Ishikawa (cell line): ENCODE measurements at regions not wholly inside any gene's neighbourhood (a gene's known extent, or its start where the extent isn't known, plus 50 kb on each side); places are given as distances from the start of the nearest gene placed in this dataset.
A peak's percentile ranks its signal among the peaks of the same experiment; 100 is the strongest.

Experiments
- CEBPB ChIP-seq: IDR thresholded peaks from 2 replicates; pipeline ENCODE4 v1.6.1; 2012
- CREB1 ChIP-seq: IDR thresholded peaks from 2 replicates; pipeline ENCODE4 v1.6.1; 2012; ENCODE audit warnings: low read depth
- EGR1 ChIP-seq: IDR thresholded peaks from 2 replicates; pipeline ENCODE4 v1.6.1; 2012
- EP300 ChIP-seq: IDR thresholded peaks from 2 replicates; pipeline ENCODE4 v1.6.1; 2012; ENCODE audit warnings: borderline replicate concordance
- FOXM1 ChIP-seq: IDR thresholded peaks from 2 replicates; pipeline ENCODE4 v1.6.1; 2012; ENCODE audit warnings: low read depth, borderline replicate concordance
- NFIC ChIP-seq: IDR thresholded peaks from 2 replicates; pipeline ENCODE4 v1.6.1; 2012
- RAD21 ChIP-seq: IDR thresholded peaks from 2 replicates; pipeline ENCODE4 v1.6.1; 2012; ENCODE audit warnings: low read depth
- TAF1 ChIP-seq: IDR thresholded peaks from 2 replicates; pipeline ENCODE4 v1.6.1; 2012; ENCODE audit warnings: low read depth, mild to moderate bottlenecking
- TCF12 ChIP-seq: IDR thresholded peaks from 2 replicates; pipeline ENCODE4 v1.6.1; 2012; ENCODE audit warnings: low read depth
- TEAD4 ChIP-seq: IDR thresholded peaks from 2 replicates; pipeline ENCODE4 v1.6.1; 2012
- YY1 ChIP-seq: IDR thresholded peaks from 2 replicates; pipeline ENCODE4 v1.6.1; 2012; ENCODE audit warnings: low read depth
- ZBTB7A ChIP-seq: IDR thresholded peaks from 2 replicates; pipeline ENCODE4 v1.6.1; 2012; ENCODE audit warnings: low read depth
- TF ChIP-seq, protein P1 (sequence below): IDR thresholded peaks from 2 replicates; pipeline ENCODE4 v1.6.1; 2012
- TF ChIP-seq, protein P2 (sequence below): IDR thresholded peaks from 2 replicates; pipeline ENCODE4 v1.6.1; 2012
- TF ChIP-seq, protein P3 (sequence below): IDR thresholded peaks from 2 replicates; pipeline ENCODE4 v1.6.1; 2012; ENCODE audit warnings: low read depth, mild to moderate bottlenecking

DNA sequence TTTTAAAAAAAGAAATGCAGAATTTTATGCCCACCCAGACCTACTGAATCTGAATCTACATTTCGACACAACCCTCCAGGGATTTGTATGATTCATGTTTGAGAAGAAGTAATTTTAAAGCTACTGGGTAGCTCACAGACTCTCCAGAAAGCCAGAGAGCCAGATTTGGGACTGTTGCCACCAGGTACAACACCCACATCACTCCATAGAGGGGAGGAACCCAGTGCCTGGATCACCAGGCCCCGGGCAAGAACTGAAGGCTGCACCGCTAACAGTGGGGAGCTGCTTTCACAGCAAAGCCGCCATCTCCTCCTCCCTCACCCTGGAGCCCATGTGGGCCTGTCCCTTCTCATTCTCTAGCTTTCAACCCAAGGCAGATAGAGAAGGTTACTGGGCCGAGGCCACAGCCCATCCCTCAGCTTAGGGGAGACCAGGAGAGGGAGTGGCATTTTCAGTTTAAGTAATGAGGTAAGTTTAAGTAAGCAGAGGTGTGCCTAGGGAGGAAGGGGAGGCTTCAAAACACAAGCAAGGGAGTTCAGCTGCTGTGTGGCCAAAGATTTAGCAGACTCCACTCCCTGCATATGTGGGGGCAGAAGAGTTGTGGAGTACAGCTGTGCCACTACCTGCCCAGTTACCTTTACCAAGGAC is 109.8 kb downstream of the IL12A start:
- TF ChIP-seq CEBPB (no peak), RAD21 (no peak), ZBTB7A (no peak), EP300 (no peak), TEAD4 (no peak), YY1 (no peak), TAF1 (no peak), CREB1 (no peak), FOXM1 (no peak), EGR1 (no peak), TCF12 (no peak), NFIC (no peak)
- TF ChIP-seq, protein P1, sequence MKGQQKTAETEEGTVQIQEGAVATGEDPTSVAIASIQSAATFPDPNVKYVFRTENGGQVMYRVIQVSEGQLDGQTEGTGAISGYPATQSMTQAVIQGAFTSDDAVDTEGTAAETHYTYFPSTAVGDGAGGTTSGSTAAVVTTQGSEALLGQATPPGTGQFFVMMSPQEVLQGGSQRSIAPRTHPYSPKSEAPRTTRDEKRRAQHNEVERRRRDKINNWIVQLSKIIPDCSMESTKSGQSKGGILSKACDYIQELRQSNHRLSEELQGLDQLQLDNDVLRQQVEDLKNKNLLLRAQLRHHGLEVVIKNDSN, result no peak
- TF ChIP-seq, protein P2, sequence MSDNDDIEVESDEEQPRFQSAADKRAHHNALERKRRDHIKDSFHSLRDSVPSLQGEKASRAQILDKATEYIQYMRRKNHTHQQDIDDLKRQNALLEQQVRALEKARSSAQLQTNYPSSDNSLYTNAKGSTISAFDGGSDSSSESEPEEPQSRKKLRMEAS, result no peak
- TF ChIP-seq, protein P3, sequence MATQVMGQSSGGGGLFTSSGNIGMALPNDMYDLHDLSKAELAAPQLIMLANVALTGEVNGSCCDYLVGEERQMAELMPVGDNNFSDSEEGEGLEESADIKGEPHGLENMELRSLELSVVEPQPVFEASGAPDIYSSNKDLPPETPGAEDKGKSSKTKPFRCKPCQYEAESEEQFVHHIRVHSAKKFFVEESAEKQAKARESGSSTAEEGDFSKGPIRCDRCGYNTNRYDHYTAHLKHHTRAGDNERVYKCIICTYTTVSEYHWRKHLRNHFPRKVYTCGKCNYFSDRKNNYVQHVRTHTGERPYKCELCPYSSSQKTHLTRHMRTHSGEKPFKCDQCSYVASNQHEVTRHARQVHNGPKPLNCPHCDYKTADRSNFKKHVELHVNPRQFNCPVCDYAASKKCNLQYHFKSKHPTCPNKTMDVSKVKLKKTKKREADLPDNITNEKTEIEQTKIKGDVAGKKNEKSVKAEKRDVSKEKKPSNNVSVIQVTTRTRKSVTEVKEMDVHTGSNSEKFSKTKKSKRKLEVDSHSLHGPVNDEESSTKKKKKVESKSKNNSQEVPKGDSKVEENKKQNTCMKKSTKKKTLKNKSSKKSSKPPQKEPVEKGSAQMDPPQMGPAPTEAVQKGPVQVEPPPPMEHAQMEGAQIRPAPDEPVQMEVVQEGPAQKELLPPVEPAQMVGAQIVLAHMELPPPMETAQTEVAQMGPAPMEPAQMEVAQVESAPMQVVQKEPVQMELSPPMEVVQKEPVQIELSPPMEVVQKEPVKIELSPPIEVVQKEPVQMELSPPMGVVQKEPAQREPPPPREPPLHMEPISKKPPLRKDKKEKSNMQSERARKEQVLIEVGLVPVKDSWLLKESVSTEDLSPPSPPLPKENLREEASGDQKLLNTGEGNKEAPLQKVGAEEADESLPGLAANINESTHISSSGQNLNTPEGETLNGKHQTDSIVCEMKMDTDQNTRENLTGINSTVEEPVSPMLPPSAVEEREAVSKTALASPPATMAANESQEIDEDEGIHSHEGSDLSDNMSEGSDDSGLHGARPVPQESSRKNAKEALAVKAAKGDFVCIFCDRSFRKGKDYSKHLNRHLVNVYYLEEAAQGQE, result no peak

DNA sequence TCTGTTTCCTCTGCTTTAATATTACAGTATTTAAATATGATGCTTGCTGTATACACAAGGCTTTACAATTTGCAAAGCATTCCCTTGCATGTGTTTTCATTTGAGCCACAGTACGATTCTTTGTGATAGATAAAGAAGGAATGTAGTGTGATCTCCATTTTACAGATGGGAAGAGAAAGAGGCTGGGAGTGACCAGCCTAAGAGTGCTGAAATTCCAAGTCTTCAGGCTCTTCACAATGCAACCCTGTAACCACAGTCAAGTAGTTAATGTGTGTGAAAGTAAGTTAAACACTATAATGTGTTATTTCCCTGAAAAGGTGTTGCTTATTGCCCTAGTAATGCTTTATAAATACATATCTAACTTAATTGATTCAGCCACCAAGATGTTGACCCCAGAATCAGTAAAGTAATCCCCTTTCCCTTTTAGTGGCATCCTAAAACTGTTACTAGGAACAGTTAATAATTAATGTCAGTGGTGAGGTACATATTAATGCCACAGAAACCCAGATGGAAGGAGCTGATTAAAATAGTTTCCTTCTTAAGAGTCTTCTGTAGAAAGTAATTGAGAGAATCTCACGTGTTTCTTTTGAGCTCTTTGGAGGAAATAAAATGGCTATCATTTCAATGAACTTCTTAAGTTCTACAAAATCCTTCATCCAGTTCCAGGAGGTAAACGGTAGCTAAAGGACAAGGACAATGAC is 110.4 kb downstream of the IL12A start:
- TF ChIP-seq RAD21, result no peak
- no peak for TF ChIP-seq CEBPB
- TF ChIP-seq EP300, result no peak
- no peak for TF ChIP-seq CREB1
- TF ChIP-seq ZBTB7A, result no peak
- TF ChIP-seq, protein P1, result no peak
- TF ChIP-seq TAF1, result no peak
- no peak for TF ChIP-seq NFIC
- no peak for TF ChIP-seq TEAD4
- no peak for TF ChIP-seq EGR1
- TF ChIP-seq, protein P2, result no peak
- no peak for TF ChIP-seq YY1
- no peak for TF ChIP-seq TCF12

DNA sequence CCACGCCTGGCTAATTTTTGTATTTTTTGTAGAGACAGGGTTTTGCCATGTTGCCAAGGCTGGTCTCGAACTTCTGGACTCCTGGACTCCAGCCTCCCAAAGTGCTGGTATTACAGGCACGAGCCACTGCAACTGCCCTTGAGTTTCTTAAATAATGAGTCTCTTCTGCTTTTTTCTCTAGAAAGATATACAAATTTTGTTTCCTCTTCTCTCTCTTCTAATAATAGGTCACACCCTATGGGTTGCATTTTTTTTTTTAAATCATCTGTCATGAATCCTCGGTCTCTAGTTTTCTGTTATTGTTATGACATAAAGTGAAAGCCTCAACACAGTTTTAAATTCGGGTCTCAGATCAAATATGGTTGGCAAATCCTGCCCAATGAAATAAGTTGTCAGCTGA is 111.2 kb downstream of the IL12A start:
- TF ChIP-seq CREB1, result no peak
- no peak for TF ChIP-seq CEBPB
- TF ChIP-seq, protein P1, result no peak
- TF ChIP-seq EP300, result no peak
- TF ChIP-seq NFIC, result no peak
- TF ChIP-seq FOXM1, result no peak
- TF ChIP-seq, protein P2, result no peak
- no peak for TF ChIP-seq TAF1

DNA sequence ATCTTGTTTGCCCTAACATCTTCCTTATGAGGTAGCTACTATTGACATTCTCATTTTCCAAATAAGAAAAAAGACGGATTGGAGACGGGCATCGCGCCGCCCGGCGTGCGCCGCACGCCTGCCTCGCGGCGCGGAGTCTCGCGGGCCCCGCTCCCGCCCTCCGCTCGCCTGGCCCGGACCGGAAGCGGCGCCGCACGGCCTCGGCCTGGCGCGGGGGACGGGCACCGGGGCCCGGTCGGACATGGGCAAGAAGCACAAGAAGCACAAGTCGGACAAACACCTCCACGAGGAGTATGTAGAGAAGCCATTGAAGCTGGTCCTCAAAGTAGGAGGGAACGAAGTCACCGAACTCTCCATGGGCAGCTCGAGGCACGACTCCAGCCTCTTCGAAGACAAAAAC is 112.0 kb downstream of the IL12A start:
- TF ChIP-seq TAF1, result no peak
- TF ChIP-seq EGR1, result no peak
- TF ChIP-seq RAD21, result no peak

DNA sequence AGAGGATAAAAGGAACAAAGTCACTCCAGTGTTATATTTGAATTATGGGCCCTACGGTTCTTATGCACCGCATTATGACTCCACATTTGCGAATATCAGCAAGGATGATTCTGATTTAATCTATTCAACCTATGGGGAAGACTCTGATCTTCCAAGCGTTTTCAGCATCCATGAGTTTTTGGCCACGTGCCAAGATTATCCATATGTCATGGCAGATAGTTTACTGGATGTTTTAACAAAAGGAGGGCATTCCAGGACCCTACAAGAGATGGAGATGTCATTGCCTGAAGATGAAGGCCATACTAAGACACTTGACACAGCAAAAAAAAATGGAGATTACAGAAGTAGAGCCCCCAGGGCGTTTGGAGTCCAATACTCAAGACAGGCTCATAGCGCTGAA is 113.4 kb downstream of the IL12A start:
- TF ChIP-seq NFIC, result peak; percentile 73

DNA sequence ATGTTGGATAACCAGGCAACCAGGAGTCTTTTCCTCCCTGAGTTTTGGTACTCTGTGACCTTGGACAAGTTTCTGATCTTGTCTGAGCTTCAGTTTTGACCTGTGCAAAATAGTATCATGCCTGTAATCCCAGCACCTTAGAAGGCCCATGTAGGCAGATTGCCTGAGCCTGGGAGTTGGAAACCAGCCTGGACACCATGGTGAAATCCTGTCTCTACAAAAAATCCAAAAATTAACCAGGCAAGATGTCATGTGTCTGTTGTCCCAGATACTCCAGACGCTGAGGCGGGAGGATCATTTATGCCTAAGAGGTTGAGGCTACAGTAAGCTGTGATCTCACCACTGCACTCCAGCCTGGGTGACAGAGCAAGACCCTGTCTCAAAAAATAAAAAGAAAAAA is 114.8 kb downstream of the IL12A start:
- TF ChIP-seq, protein P1, result no peak
- TF ChIP-seq ZBTB7A (no peak), CEBPB (no peak), EP300 (no peak), TCF12 (no peak), CREB1 (no peak), EGR1 (no peak), TAF1 (no peak), FOXM1 (no peak), TEAD4 (no peak), RAD21 (no peak), YY1 (no peak), NFIC (no peak)
- TF ChIP-seq, protein P2, result no peak
- TF ChIP-seq, protein P3, result no peak
